ENCODE measurements at regions not wholly inside any gene's neighbourhood (a gene's known extent, or its start where the extent isn't known, plus 50 kb on each side); places are given as distances from the start of the nearest gene placed in this dataset.

GRCh38 chr3:72214066-72214951 lies 429.4 kb upstream of the PROK2 start:
- no peak overlapping the region for H3K4me3 Mint-ChIP-seq
- no peak for ATAC-seq

More at GRCh38 chr3:72214066-72214951, 429.4 kb upstream of the PROK2 start:
- Histone ChIP-seq H3K36me3 (ENCODE audit: insufficient read depth) (no peaks in the 10 kb centered on the region), H3K4me3 (no peak overlapping the region), H3F3A (replicated peaks; ENCODE audit: low read depth) (no peaks in the 10 kb centered on the region), H3K9me2 (ENCODE audit: insufficient read depth) (no peaks in the 10 kb centered on the region; the same call in 1 of the 2 replicates), H3K4me2 (no peak overlapping the region), H4K20me1 (replicated peaks; ENCODE audit: insufficient read depth) (no peaks in the 10 kb centered on the region), H2AFZ (no peak overlapping the region), H3K27ac (ENCODE audit: low read depth) (no peak overlapping the region), H3K27me3 (ENCODE audit: insufficient read depth) (no peaks in the 10 kb centered on the region), H3K79me2 (replicated peaks; ENCODE audit: insufficient read depth) (no peaks in the 10 kb centered on the region), H3K4me1 (ENCODE audit: insufficient read depth) (no peaks in the 10 kb centered on the region)
- H3K4me1 Mint-ChIP-seq: peaks cover 11% of the 10 kb centered on the region; the same call in 2 of the 3 replicates
- TF ChIP-seq CREB1 (CRISPR knock-in tag; IDR thresholded peaks at IDR 0.05; ENCODE audit: low read depth) (no peak), NANOG (IDR thresholded peaks at IDR 0.05; ENCODE audit: borderline replicate concordance) (no peak), EZH2 (IDR thresholded peaks at IDR 0.05; ENCODE audit: low read depth, unreplicated experiment) (no peak), JUNB (IDR thresholded peaks at IDR 0.05; ENCODE audit: unreplicated experiment) (no peak), REST (IDR thresholded peaks at IDR 0.05; ENCODE audit: unreplicated experiment) (no peak), EZH2phosphoT487 (IDR thresholded peaks at IDR 0.05; ENCODE audit: unreplicated experiment) (no peak), ZNF114 (CRISPR knock-in tag; IDR thresholded peaks at IDR 0.05) (no peak), CTCF (conservative IDR thresholded peaks at IDR 0.05; ENCODE audit: low read depth in 2 of 2) (no peak), ZNF462 (CRISPR knock-in tag; IDR thresholded peaks at IDR 0.05) (no peak), STAT1 (IDR thresholded peaks at IDR 0.05; ENCODE audit: unreplicated experiment) (no peak), POLR2AphosphoS5 (IDR thresholded peaks at IDR 0.05; ENCODE audit: low read depth) (no peak), ZNF331 (CRISPR knock-in tag; IDR thresholded peaks at IDR 0.05; ENCODE audit: low read depth) (no peak)
- H3K27me3 Mint-ChIP-seq (ENCODE audit: insufficient read depth, low read depth, poor library complexity): peaks cover 5% of the 10 kb centered on the region
- no peaks in the 10 kb centered on the region for H3K36me3 Mint-ChIP-seq (ENCODE audit: low read depth)
- no peaks in the 10 kb centered on the region; the same call in 2 of the 3 replicates for H3K9me3 Mint-ChIP-seq
- no peak for DNase-seq (ENCODE audit: low spot score)
- H3K27ac Mint-ChIP-seq: no peak overlapping the region
